ENCODE measurements at regions not wholly inside any gene's neighbourhood (a gene's known extent, or its start where the extent isn't known, plus 50 kb on each side); places are given as distances from the start of the nearest gene placed in this dataset.

DNA sequence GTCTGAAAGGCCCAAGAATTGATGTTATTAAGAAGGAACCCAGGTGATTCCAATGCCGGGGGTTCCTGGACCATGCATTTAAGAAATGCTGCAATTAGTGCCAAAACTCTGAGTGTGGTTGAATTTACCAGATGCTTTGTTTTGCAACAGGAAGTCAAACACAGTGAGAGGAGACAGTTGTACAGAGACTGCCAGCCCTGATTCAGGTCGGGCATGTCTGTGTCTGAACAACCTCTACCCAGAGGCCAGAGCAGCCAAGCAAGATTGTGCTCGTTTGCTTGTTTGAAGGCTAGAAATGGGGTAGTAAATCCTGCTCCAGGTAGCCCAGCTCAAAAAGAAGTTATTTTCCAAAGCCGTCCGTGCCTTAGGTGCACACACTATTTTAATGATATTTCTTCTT, 412.4 kb upstream of the ERCC4 start:
- Histone ChIP-seq H3K27ac (ENCODE audit: low read depth in 1 of 2, low read length in 2 of 2) (no peak overlapping the region), H3K4me3 (replicated peaks in 1 of 3; ENCODE audit: low read depth in 2 of 3, low read length in 3 of 3) (no peak overlapping the region), H3K9ac (ENCODE audit: insufficient read depth, low read length, poor library complexity, severe bottlenecking) (no peak overlapping the region), H3K27me3 (ENCODE audit: control insufficient read depth in 2 of 2, insufficient read depth in 2 of 2, low read length in 2 of 2) (no peaks in the 10 kb centered on the region), H3K4me2 (replicated peaks; ENCODE audit: extremely low read depth, low read length, poor library complexity, severe bottlenecking) (no peak overlapping the region), H3K36me3 (replicated peaks in 1 of 2; ENCODE audit: control insufficient read depth in 1 of 2, insufficient read depth in 2 of 2, low read length in 2 of 2) (no peaks in the 10 kb centered on the region), H3K79me2 (ENCODE audit: insufficient read depth, low read length) (no peaks in the 10 kb centered on the region), H2AFZ (ENCODE audit: insufficient read depth, low read depth, low read length, poor library complexity, severe bottlenecking) (no peak overlapping the region), H3K4me1 (ENCODE audit: control insufficient read depth in 1 of 2, insufficient read depth in 2 of 2, low read length in 2 of 2) (no peaks in the 10 kb centered on the region), H3K9me3 (replicated peaks in 1 of 2; ENCODE audit: control insufficient read depth in 1 of 2, insufficient read depth in 1 of 2, low read length in 2 of 2) (no peaks in the 10 kb centered on the region), H4K20me1 (ENCODE audit: insufficient read depth, low read length) (no peaks in the 10 kb centered on the region)
- intact Hi-C loops (cut with micrococcal nuclease): no loop called here
- Mint-ChIP-seq H3K27me3 (ENCODE audit: low read depth in 3 of 3) (peaks cover 0 to 2% (median 1%) of the 10 kb centered on the region in 3 donors), H3K36me3 (no peaks in the 10 kb centered on the region), H3K4me3 (no peak overlapping the region), H3K9me3 (peaks cover 0 to 6% (median 3%) of the 10 kb centered on the region in 7 donors), H3K4me1 (no peaks in the 10 kb centered on the region), H3K27ac (no peak overlapping the region)
- 25% methylated on average over 1 of the region's 5 CpGs for WGBS (ENCODE audit: insufficient coverage)
- DNase-seq: no peak
- TF ChIP-seq, protein P1, sequence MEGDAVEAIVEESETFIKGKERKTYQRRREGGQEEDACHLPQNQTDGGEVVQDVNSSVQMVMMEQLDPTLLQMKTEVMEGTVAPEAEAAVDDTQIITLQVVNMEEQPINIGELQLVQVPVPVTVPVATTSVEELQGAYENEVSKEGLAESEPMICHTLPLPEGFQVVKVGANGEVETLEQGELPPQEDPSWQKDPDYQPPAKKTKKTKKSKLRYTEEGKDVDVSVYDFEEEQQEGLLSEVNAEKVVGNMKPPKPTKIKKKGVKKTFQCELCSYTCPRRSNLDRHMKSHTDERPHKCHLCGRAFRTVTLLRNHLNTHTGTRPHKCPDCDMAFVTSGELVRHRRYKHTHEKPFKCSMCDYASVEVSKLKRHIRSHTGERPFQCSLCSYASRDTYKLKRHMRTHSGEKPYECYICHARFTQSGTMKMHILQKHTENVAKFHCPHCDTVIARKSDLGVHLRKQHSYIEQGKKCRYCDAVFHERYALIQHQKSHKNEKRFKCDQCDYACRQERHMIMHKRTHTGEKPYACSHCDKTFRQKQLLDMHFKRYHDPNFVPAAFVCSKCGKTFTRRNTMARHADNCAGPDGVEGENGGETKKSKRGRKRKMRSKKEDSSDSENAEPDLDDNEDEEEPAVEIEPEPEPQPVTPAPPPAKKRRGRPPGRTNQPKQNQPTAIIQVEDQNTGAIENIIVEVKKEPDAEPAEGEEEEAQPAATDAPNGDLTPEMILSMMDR (IDR thresholded peaks at IDR 0.05): no peak

DNA sequence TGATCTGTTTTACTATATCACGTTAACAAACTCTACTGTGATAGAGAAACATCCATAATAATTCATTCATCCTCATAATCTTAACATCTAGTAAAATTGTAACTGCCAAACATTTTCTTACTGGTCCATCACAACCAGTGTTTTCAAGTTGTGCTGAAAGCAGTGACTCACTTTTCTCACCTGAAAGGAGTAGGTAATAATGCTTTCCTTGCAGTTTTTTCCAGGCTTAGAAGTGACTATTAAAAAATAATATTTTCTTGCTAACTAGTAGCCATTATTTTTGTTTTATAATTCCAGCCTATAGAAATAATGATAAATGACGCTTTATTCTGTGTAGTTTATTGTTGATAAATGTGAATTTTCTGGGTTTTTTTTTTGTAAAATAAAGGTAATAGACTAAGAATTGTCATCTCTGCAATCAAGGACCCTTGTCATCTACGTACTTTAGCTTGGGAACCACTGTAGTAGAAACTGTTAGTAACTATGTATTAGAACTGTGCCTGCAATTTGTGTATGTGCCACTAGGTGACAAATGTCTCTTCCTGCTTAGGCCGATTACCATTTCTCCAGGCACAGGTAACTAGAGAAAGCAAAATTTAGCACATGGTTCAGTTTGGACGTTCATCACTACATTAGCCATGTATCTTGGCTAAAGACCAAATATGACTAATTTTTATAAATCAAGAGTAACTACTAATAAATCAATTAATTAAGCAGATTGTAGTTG, 409.4 kb upstream of the ERCC4 start:
- Histone ChIP-seq H2AFZ (ENCODE audit: insufficient read depth, low read depth, low read length, poor library complexity, severe bottlenecking) (no peak overlapping the region), H3K4me2 (replicated peaks; ENCODE audit: extremely low read depth, low read length, poor library complexity, severe bottlenecking) (no peak overlapping the region), H3K4me1 (ENCODE audit: control insufficient read depth in 1 of 2, insufficient read depth in 2 of 2, low read length in 2 of 2) (no peaks in the 10 kb centered on the region), H3K27me3 (ENCODE audit: control insufficient read depth in 2 of 2, insufficient read depth in 2 of 2, low read length in 2 of 2) (no peaks in the 10 kb centered on the region), H3K9ac (ENCODE audit: insufficient read depth, low read length, poor library complexity, severe bottlenecking) (no peak overlapping the region), H3K36me3 (replicated peaks in 1 of 2; ENCODE audit: control insufficient read depth in 1 of 2, insufficient read depth in 2 of 2, low read length in 2 of 2) (no peaks in the 10 kb centered on the region), H3K79me2 (ENCODE audit: insufficient read depth, low read length) (no peaks in the 10 kb centered on the region), H3K4me3 (replicated peaks in 1 of 3; ENCODE audit: low read depth in 2 of 3, low read length in 3 of 3) (no peak overlapping the region), H3K27ac (ENCODE audit: low read depth in 1 of 2, low read length in 2 of 2) (no peak overlapping the region), H4K20me1 (ENCODE audit: insufficient read depth, low read length) (no peaks in the 10 kb centered on the region), H3K9me3 (replicated peaks in 1 of 2; ENCODE audit: control insufficient read depth in 1 of 2, insufficient read depth in 1 of 2, low read length in 2 of 2) (peaks cover 5 to 6% of the 10 kb centered on the region in 2 donors)
- Mint-ChIP-seq H3K4me3 (no peak overlapping the region), H3K27ac (no peak overlapping the region), H3K27me3 (ENCODE audit: low read depth in 3 of 3) (peaks cover 0 to 2% (median 1%) of the 10 kb centered on the region in 3 donors), H3K4me1 (no peaks in the 10 kb centered on the region), H3K36me3 (no peaks in the 10 kb centered on the region), H3K9me3 (peaks cover 2 to 16% (median 12%) of the 10 kb centered on the region in 7 donors)
- TF ChIP-seq, protein P1 (IDR thresholded peaks at IDR 0.05): peak; percentile 29
- whole genome bisulfite sequencing (ENCODE audit: insufficient coverage): 100% methylated on average over 1 of the region's 5 CpGs
- intact Hi-C loops (cut with micrococcal nuclease): no loop called here
- no peak for DNase-seq

All from CD14-positive monocyte (primary cell).